B cell (primary cell): ENCODE measurements at regions not wholly inside any gene's neighbourhood (a gene's known extent, or its start where the extent isn't known, plus 50 kb on each side); places are given as distances from the start of the nearest gene placed in this dataset.

Experiments used
- ATAC-seq: fragments of 200-7000 bp; cut with Tn5 transposase; one replicate; pipeline ENCODE4 v1.10.0; 2021; ENCODE audit warnings: low read depth, mild to moderate bottlenecking, moderate number of reproducible peaks, moderate library complexity
- CTCF ChIA-PET: fragments of 350-600 bp; sonication (Branson Sonifier 250); formaldehyde crosslinking; loops from one replicate; lab custom pipeline; 2021; ENCODE audit warnings: antibody characterized with exemption, inconsistent platforms; lab: Charles Lee
- POLR2A ChIA-PET: fragments of 350-600 bp; sonication (Branson Sonifier 250); formaldehyde crosslinking; loops from one replicate; lab custom pipeline; 2021; ENCODE audit warnings: antibody characterized with exemption; lab: Charles Lee
- DNase-seq: peaks from one replicate; pipeline ENCODE4 v3.0.0; 2013
- H2AFZ ChIP-seq: 2 replicates; pipeline ENCODE4 v1.6.1; 2012; ENCODE audit warnings: mild to moderate bottlenecking, low read depth, low read length; ENCODE audit not compliant: insufficient read depth, poor library complexity, severe bottlenecking
- H3K27ac ChIP-seq, 2 donors: 1 replicate in 1 of 2; 2 replicates in 1 of 2; pipeline ENCODE4 v1.5.1; 2012 to 2013; ENCODE audit warnings: low read length in 2 of 2, mild to moderate bottlenecking in 2 of 2, moderate library complexity in 1 of 2
- H3K27me3 ChIP-seq, 4 experiments: fragments of 200-600 bp in 1 of 4; sonication (generic) in 1 of 4; replicated peaks in 1 of 4; 1 replicate in 2 of 4; 2 replicates in 2 of 4; pipeline versions ENCODE4 v1.6.1 to v1.7.0; 2013 to 2016; ENCODE audit warnings: low read length in 3 of 4, mild to moderate bottlenecking in 2 of 4, mixed read lengths in 1 of 4, moderate library complexity in 1 of 4; ENCODE audit not compliant: insufficient read depth in 4 of 4, control insufficient read depth in 3 of 4; ENCODE audit errors: control extremely low read depth in 1 of 4
- H3K36me3 ChIP-seq, 2 experiments: replicated peaks in 1 of 2; 1 replicate in 1 of 2; 2 replicates in 1 of 2; pipeline versions ENCODE4 v1.6.1 to v1.7.1; 2013; ENCODE audit warnings: low read length in 1 of 2; ENCODE audit not compliant: insufficient read depth in 2 of 2, control insufficient read depth in 1 of 2; ENCODE audit errors: control extremely low read depth in 1 of 2, extremely low read depth in 1 of 2
- H3K4me1 ChIP-seq, 2 donors: fragments of 200-600 bp in 1 of 2; sonication (generic) in 1 of 2; 1 replicate in 1 of 2; 2 replicates in 1 of 2; pipeline versions ENCODE4 v1.5.1 to v1.6.1; 2013 to 2017; ENCODE audit warnings: low read length in 2 of 2; ENCODE audit not compliant: control insufficient read depth in 2 of 2, insufficient read depth in 2 of 2
- H3K4me2 ChIP-seq: replicated peaks from 2 replicates; pipeline ENCODE3; 2012; ENCODE audit warnings: mild to moderate bottlenecking, low read depth, low read length; ENCODE audit not compliant: poor library complexity, severe bottlenecking
- H3K4me3 ChIP-seq, 5 experiments: fragments of 200-600 bp in 1 of 5; sonication (generic) in 1 of 5; 1 replicate in 3 of 5; 2 replicates in 2 of 5; pipeline versions ENCODE4 v1.5.1 to v1.7.0; 2011 to 2016; ENCODE audit warnings: low read length in 4 of 5, mild to moderate bottlenecking in 4 of 5, low read depth in 2 of 5, control low read depth in 1 of 5, moderate library complexity in 1 of 5; ENCODE audit not compliant: insufficient read depth in 1 of 5; ENCODE audit errors: control extremely low read depth in 1 of 5, extremely low read depth in 1 of 5
- H3K79me2 ChIP-seq: fragments of 200-600 bp; sonication (generic); one replicate; pipeline ENCODE4 v1.6.0; 2016; ENCODE audit warnings: low read length; ENCODE audit not compliant: control insufficient read depth, insufficient read depth
- H3K9ac ChIP-seq: fragments of 200-600 bp; sonication (generic); 2 replicates; pipeline ENCODE4 v1.6.1; 2017; ENCODE audit warnings: mild to moderate bottlenecking, low read length, moderate library complexity
- H3K9me3 ChIP-seq, 3 donors: one replicate each; pipeline versions ENCODE4 v1.6.1 to v1.7.1; 2013; ENCODE audit warnings: low read length in 2 of 3; ENCODE audit not compliant: control insufficient read depth in 2 of 3, insufficient read depth in 1 of 3; ENCODE audit errors: control extremely low read depth in 1 of 3
- H4K20me1 ChIP-seq: 2 replicates; pipeline ENCODE4 v1.6.0; 2012; ENCODE audit warnings: mild to moderate bottlenecking, low read length; ENCODE audit not compliant: insufficient read depth, control insufficient read depth, poor library complexity, severe bottlenecking
- H3K27ac Mint-ChIP-seq: one replicate; pipeline ENCODE4 v1.8.0; 2021; ENCODE audit warnings: mixed read lengths
- H3K27me3 Mint-ChIP-seq: one replicate; pipeline ENCODE4 v1.8.0; 2021; ENCODE audit warnings: mixed read lengths
- H3K4me1 Mint-ChIP-seq: one replicate; pipeline ENCODE4 v1.8.0; 2021; ENCODE audit warnings: mixed read lengths
- H3K4me3 Mint-ChIP-seq: one replicate; pipeline ENCODE4 v1.8.0; 2021; ENCODE audit warnings: mixed read lengths
- H3K9me3 Mint-ChIP-seq: one replicate; pipeline ENCODE4 v1.8.0; 2022; ENCODE audit warnings: mixed read lengths; ENCODE audit not compliant: insufficient read depth
- EZH2 ChIP-seq: IDR thresholded peaks from 2 replicates; pipeline ENCODE4 v1.6.1; 2012; ENCODE audit warnings: borderline replicate concordance, low read depth, mild to moderate bottlenecking, moderate library complexity, low read length; ENCODE audit not compliant: insufficient read depth, poor library complexity, severe bottlenecking
- WGBS: methylation state at CpG from one replicate; pipeline ENCODE4 v1.1.5; 2013; ENCODE audit warnings: missing lambda C conversion rate; ENCODE audit not compliant: insufficient coverage; 5-methylcytosine and 5-hydroxymethylcytosine counted together
- intact Hi-C: fragments of 100-400 bp; cut with micrococcal nuclease; formaldehyde crosslinking; loops from one replicate; pipeline ENCODE4 v1.10.0; 2022
- TF ChIP-seq, protein P1 (sequence below): fragments of 200-600 bp; IDR thresholded peaks from one replicate; pipeline ENCODE4 v1.8.0; 2022; ENCODE audit warnings: antibody characterized with exemption, mild to moderate bottlenecking

DNA sequence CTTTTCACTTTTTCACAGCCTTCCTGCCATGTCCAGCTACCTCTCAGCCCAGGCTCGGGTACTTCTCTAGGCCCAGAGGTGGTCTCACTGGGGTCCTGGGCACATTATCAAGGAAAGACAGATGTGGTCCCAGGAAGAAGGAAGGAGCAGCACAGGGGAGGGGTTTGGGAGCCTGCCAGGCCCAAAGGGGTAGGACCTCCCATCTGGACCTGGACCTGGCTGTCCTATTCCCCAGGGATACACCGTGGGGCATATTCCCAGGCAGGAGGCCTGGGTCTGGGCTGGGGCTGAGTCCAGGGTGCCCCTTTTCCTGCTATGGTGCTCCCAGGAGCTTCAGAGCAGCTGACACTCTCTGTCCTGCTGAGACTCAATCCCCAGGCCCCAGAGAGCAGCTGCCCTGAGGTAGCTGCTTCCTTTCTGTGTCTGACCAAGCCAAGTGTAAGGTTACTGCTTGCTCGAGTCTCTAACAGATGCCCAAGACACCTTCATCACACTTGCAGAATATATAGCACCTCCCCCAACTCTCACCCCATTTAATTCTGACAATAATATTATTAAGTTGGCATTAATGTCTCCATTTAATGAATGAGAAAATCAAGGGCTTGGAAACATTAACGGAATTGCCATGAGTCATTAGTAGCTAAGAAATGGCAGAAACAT lies 232.0 kb downstream of the BUD13 start:
- H3K36me3 ChIP-seq = no peaks in the 10 kb centered on the region
- H4K20me1 ChIP-seq = no peaks in the 10 kb centered on the region
- Mint-ChIP-seq H3K4me3 (no peak overlapping the region), H3K9me3 (no peaks in the 10 kb centered on the region), H3K4me1 (no peaks in the 10 kb centered on the region), H3K27ac (no peak overlapping the region), H3K27me3 (peaks cover 5% of the 10 kb centered on the region)
- DNase-seq = no peak
- H3K9me3 ChIP-seq = peaks cover 0 to 11% (median 0%) of the 10 kb centered on the region in 3 donors
- no peaks in the 10 kb centered on the region for H3K27me3 ChIP-seq
- H3K9ac ChIP-seq = no peak overlapping the region
- H2AFZ ChIP-seq = no peak overlapping the region
- no peak overlapping the region for H3K27ac ChIP-seq
- TF ChIP-seq EZH2 = no peak
- TF ChIP-seq, protein P1, sequence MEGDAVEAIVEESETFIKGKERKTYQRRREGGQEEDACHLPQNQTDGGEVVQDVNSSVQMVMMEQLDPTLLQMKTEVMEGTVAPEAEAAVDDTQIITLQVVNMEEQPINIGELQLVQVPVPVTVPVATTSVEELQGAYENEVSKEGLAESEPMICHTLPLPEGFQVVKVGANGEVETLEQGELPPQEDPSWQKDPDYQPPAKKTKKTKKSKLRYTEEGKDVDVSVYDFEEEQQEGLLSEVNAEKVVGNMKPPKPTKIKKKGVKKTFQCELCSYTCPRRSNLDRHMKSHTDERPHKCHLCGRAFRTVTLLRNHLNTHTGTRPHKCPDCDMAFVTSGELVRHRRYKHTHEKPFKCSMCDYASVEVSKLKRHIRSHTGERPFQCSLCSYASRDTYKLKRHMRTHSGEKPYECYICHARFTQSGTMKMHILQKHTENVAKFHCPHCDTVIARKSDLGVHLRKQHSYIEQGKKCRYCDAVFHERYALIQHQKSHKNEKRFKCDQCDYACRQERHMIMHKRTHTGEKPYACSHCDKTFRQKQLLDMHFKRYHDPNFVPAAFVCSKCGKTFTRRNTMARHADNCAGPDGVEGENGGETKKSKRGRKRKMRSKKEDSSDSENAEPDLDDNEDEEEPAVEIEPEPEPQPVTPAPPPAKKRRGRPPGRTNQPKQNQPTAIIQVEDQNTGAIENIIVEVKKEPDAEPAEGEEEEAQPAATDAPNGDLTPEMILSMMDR = no peak
- CTCF ChIA-PET = interaction anchor here (0.8 kb wide), 1 partner anchor 1008 kb away, joined by 3 read pairs; no protein-coding TSS in a partner anchor
- H3K79me2 ChIP-seq = no peaks in the 10 kb centered on the region
- ATAC-seq = no peak
- intact Hi-C loops = no loop called here
- WGBS = 91% methylated on average over 2 of the region's 4 CpGs
- POLR2A ChIA-PET = no interaction called here
- H3K4me3 ChIP-seq = no peak overlapping the region
- no peaks in the 10 kb centered on the region for H3K4me1 ChIP-seq
- no peak overlapping the region for H3K4me2 ChIP-seq

DNA sequence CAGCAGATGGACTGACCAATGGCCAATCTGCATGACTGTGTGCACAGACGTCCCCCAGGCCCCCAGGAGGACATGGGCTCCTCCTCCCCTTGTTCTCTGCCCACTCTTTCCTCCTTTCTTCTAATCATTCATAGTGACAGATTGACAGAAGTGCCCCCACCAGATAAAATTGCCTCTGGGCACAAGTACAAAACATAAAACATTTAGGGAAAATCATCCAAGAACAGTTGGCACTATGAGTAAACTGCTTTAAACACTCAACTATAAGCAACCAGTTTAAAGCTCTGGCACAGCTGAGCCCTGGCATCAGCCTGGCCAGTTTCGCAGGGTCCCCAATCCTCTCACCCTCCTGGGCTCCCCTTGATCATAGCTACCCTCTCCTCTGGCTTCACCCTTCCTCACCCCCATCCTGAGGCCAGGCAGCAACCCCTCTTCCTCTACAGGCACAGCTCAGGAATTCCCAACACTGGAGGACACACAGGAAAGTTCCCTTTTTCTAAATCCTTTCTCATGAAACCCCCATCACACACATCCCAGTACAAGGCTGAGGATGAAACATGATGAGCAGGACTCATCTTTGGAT lies 232.9 kb downstream of the BUD13 start:
- CTCF ChIA-PET = interaction anchor here (0.8 kb wide), 1 partner anchor 1007 kb away, joined by 3 read pairs; no protein-coding TSS in a partner anchor
- Histone ChIP-seq H3K9me3 (peaks cover 0 to 11% (median 0%) of the 10 kb centered on the region in 3 donors), H3K79me2 (no peaks in the 10 kb centered on the region), H3K27me3 (peaks cover 0 to 2% (median 0%) of the 10 kb centered on the region in 4 experiments), H3K4me3 (no peak overlapping the region), H3K4me2 (no peak overlapping the region), H3K9ac (no peak overlapping the region), H4K20me1 (no peaks in the 10 kb centered on the region), H3K4me1 (no peaks in the 10 kb centered on the region), H3K36me3 (no peaks in the 10 kb centered on the region), H2AFZ (no peak overlapping the region), H3K27ac (no peak overlapping the region)
- peaks cover 5% of the 10 kb centered on the region for H3K27me3 Mint-ChIP-seq
- no peaks in the 10 kb centered on the region for H3K4me1 Mint-ChIP-seq
- H3K4me3 Mint-ChIP-seq = no peak overlapping the region
- POLR2A ChIA-PET = no interaction called here
- intact Hi-C loops = no loop called here
- H3K9me3 Mint-ChIP-seq = no peaks in the 10 kb centered on the region
- no peak for DNase-seq
- TF ChIP-seq, protein P1 = no peak
- no peak for ATAC-seq
- H3K27ac Mint-ChIP-seq = no peak overlapping the region
- 67% methylated on average over 2 of the region's 2 CpGs for WGBS
